ENCODE measurements at regions not wholly inside any gene's neighbourhood (a gene's known extent, or its start where the extent isn't known, plus 50 kb on each side); places are given as distances from the start of the nearest gene placed in this dataset.
"Not testable (repeated sequence)": the region's sequence is repeated elsewhere in the genome, so short reads cannot be mapped to it uniquely, and the experiment has no call there.

GRCh38 chr3:89533275-89533674 is 425.9 kb downstream of the EPHA3 start:
- 73 to 80% methylated on average over 2 of the region's 2 CpGs for WGBS, 2 donors
- no peak overlapping the region for H3K4me3 ChIP-seq (ENCODE audit: low read depth in 1 of 2, low read length in 2 of 2)
- H3K4me1 ChIP-seq (ENCODE audit: control insufficient read depth in 2 of 2, insufficient read depth in 2 of 2, low read length in 1 of 2), result no peaks in the 10 kb centered on the region
- no peaks in the 10 kb centered on the region for H3K9me3 ChIP-seq (ENCODE audit: control insufficient read depth in 2 of 2, insufficient read depth in 1 of 2, low read depth in 1 of 2, low read length in 1 of 2)
- H3K27me3 ChIP-seq (ENCODE audit: control insufficient read depth in 1 of 2, insufficient read depth in 2 of 2, low read length in 2 of 2), result no peaks in the 10 kb centered on the region
- no peaks in the 10 kb centered on the region for H3K36me3 ChIP-seq (ENCODE audit: control insufficient read depth in 2 of 2, insufficient read depth in 2 of 2, low read length in 1 of 2)
- no peak overlapping the region for H3K27ac ChIP-seq (ENCODE audit: low read depth in 2 of 2, low read length in 1 of 2)

GRCh38 chr3:89554587-89554986 is 447.2 kb downstream of the EPHA3 start:
- H3K27ac ChIP-seq (ENCODE audit: low read depth in 2 of 2, low read length in 1 of 2); H3K9me3 ChIP-seq (ENCODE audit: control insufficient read depth in 2 of 2, insufficient read depth in 1 of 2, low read depth in 1 of 2, low read length in 1 of 2); H3K36me3 ChIP-seq (ENCODE audit: control insufficient read depth in 2 of 2, insufficient read depth in 2 of 2, low read length in 1 of 2); H3K4me1 ChIP-seq (ENCODE audit: control insufficient read depth in 2 of 2, insufficient read depth in 2 of 2, low read length in 1 of 2); H3K4me3 ChIP-seq (ENCODE audit: low read depth in 1 of 2, low read length in 2 of 2); H3K27me3 ChIP-seq (ENCODE audit: control insufficient read depth in 1 of 2, insufficient read depth in 2 of 2, low read length in 2 of 2): not testable (repeated sequence)
- 82 to 92% methylated on average over 6 of the region's 6 CpGs for WGBS, 2 donors

GRCh38 chr3:89558711-89559110 is 451.3 kb downstream of the EPHA3 start:
- H3K4me3 ChIP-seq (ENCODE audit: low read depth in 1 of 2, low read length in 2 of 2), result no peak overlapping the region
- H3K9me3 ChIP-seq (ENCODE audit: control insufficient read depth in 2 of 2, insufficient read depth in 1 of 2, low read depth in 1 of 2, low read length in 1 of 2), result no peaks in the 10 kb centered on the region
- WGBS, 2 donors, result 35 to 49% methylated on average over 1 of the region's 1 CpG
- H3K4me1 ChIP-seq (ENCODE audit: control insufficient read depth in 2 of 2, insufficient read depth in 2 of 2, low read length in 1 of 2), result no peaks in the 10 kb centered on the region
- H3K27ac ChIP-seq (ENCODE audit: low read depth in 2 of 2, low read length in 1 of 2), result no peak overlapping the region
- H3K36me3 ChIP-seq (ENCODE audit: control insufficient read depth in 2 of 2, insufficient read depth in 2 of 2, low read length in 1 of 2), result no peaks in the 10 kb centered on the region
- no peaks in the 10 kb centered on the region for H3K27me3 ChIP-seq (ENCODE audit: control insufficient read depth in 1 of 2, insufficient read depth in 2 of 2, low read length in 2 of 2)

- WGBS, 2 donors, result 65 to 72% methylated on average over 1 of the region's 1 CpG
- H3K4me3 ChIP-seq (ENCODE audit: low read depth in 1 of 2, low read length in 2 of 2), result no peak overlapping the region
- H3K9me3 ChIP-seq (ENCODE audit: control insufficient read depth in 2 of 2, insufficient read depth in 1 of 2, low read depth in 1 of 2, low read length in 1 of 2), result peaks cover 3 to 4% of the 10 kb centered on the region in 2 donors
- H3K4me1 ChIP-seq (ENCODE audit: control insufficient read depth in 2 of 2, insufficient read depth in 2 of 2, low read length in 1 of 2), result no peaks in the 10 kb centered on the region
- no peaks in the 10 kb centered on the region for H3K36me3 ChIP-seq (ENCODE audit: control insufficient read depth in 2 of 2, insufficient read depth in 2 of 2, low read length in 1 of 2)
- H3K27ac ChIP-seq (ENCODE audit: low read depth in 2 of 2, low read length in 1 of 2), result no peak overlapping the region
- H3K27me3 ChIP-seq (ENCODE audit: control insufficient read depth in 1 of 2, insufficient read depth in 2 of 2, low read length in 2 of 2), result no peaks in the 10 kb centered on the region
Measured at GRCh38 chr3:89560568-89560967, 453.1 kb downstream of the EPHA3 start.

GRCh38 chr3:89562373-89562772 is 455.0 kb downstream of the EPHA3 start:
- no peak overlapping the region for H3K27ac ChIP-seq (ENCODE audit: low read depth in 2 of 2, low read length in 1 of 2)
- 82 to 84% methylated on average over 1 of the region's 1 CpG for WGBS, 2 donors
- no peaks in the 10 kb centered on the region for H3K36me3 ChIP-seq (ENCODE audit: control insufficient read depth in 2 of 2, insufficient read depth in 2 of 2, low read length in 1 of 2)
- H3K4me1 ChIP-seq (ENCODE audit: control insufficient read depth in 2 of 2, insufficient read depth in 2 of 2, low read length in 1 of 2), result no peaks in the 10 kb centered on the region
- H3K4me3 ChIP-seq (ENCODE audit: low read depth in 1 of 2, low read length in 2 of 2), result no peak overlapping the region
- H3K27me3 ChIP-seq (ENCODE audit: control insufficient read depth in 1 of 2, insufficient read depth in 2 of 2, low read length in 2 of 2), result no peaks in the 10 kb centered on the region
- peaks cover 3 to 4% of the 10 kb centered on the region in 2 donors for H3K9me3 ChIP-seq (ENCODE audit: control insufficient read depth in 2 of 2, insufficient read depth in 1 of 2, low read depth in 1 of 2, low read length in 1 of 2)

GRCh38 chr3:89565098-89565497 is 457.7 kb downstream of the EPHA3 start:
- no peak overlapping the region for H3K27ac ChIP-seq (ENCODE audit: low read depth in 2 of 2, low read length in 1 of 2)
- no peaks in the 10 kb centered on the region for H3K36me3 ChIP-seq (ENCODE audit: control insufficient read depth in 2 of 2, insufficient read depth in 2 of 2, low read length in 1 of 2)
- H3K9me3 ChIP-seq (ENCODE audit: control insufficient read depth in 2 of 2, insufficient read depth in 1 of 2, low read depth in 1 of 2, low read length in 1 of 2), result peaks cover 3 to 4% of the 10 kb centered on the region in 2 donors
- H3K27me3 ChIP-seq (ENCODE audit: control insufficient read depth in 1 of 2, insufficient read depth in 2 of 2, low read length in 2 of 2), result no peaks in the 10 kb centered on the region
- H3K4me1 ChIP-seq (ENCODE audit: control insufficient read depth in 2 of 2, insufficient read depth in 2 of 2, low read length in 1 of 2), result no peaks in the 10 kb centered on the region
- H3K4me3 ChIP-seq (ENCODE audit: low read depth in 1 of 2, low read length in 2 of 2), result no peak overlapping the region

GRCh38 chr3:89570465-89570864 is 463.0 kb downstream of the EPHA3 start:
- no peak overlapping the region for H3K27ac ChIP-seq (ENCODE audit: low read depth in 2 of 2, low read length in 1 of 2)
- H3K4me3 ChIP-seq (ENCODE audit: low read depth in 1 of 2, low read length in 2 of 2), result no peak overlapping the region
- H3K27me3 ChIP-seq (ENCODE audit: control insufficient read depth in 1 of 2, insufficient read depth in 2 of 2, low read length in 2 of 2), result no peaks in the 10 kb centered on the region
- H3K36me3 ChIP-seq (ENCODE audit: control insufficient read depth in 2 of 2, insufficient read depth in 2 of 2, low read length in 1 of 2), result no peaks in the 10 kb centered on the region
- H3K9me3 ChIP-seq (ENCODE audit: control insufficient read depth in 2 of 2, insufficient read depth in 1 of 2, low read depth in 1 of 2, low read length in 1 of 2), result peaks cover 0 to 10% of the 10 kb centered on the region in 2 donors
- 85% methylated on average over 6 of the region's 6 CpGs for WGBS, 2 donors
- peaks cover 0 to 4% of the 10 kb centered on the region in 2 donors for H3K4me1 ChIP-seq (ENCODE audit: control insufficient read depth in 2 of 2, insufficient read depth in 2 of 2, low read length in 1 of 2)

- no peaks in the 10 kb centered on the region for H3K27me3 ChIP-seq (ENCODE audit: control insufficient read depth in 1 of 2, insufficient read depth in 2 of 2, low read length in 2 of 2)
Measured at GRCh38 chr3:89571298-89571697, 463.9 kb downstream of the EPHA3 start.

GRCh38 chr3:89571707-89572106 is 464.3 kb downstream of the EPHA3 start:
- no peaks in the 10 kb centered on the region for H3K27me3 ChIP-seq (ENCODE audit: control insufficient read depth in 1 of 2, insufficient read depth in 2 of 2, low read length in 2 of 2)
- no peak overlapping the region for H3K4me3 ChIP-seq (ENCODE audit: low read depth in 1 of 2, low read length in 2 of 2)
- WGBS, 2 donors, result 45 to 47% methylated on average over 7 of the region's 7 CpGs
- no peak overlapping the region for H3K27ac ChIP-seq (ENCODE audit: low read depth in 2 of 2, low read length in 1 of 2)
- H3K36me3 ChIP-seq (ENCODE audit: control insufficient read depth in 2 of 2, insufficient read depth in 2 of 2, low read length in 1 of 2), result no peaks in the 10 kb centered on the region
- H3K4me1 ChIP-seq (ENCODE audit: control insufficient read depth in 2 of 2, insufficient read depth in 2 of 2, low read length in 1 of 2), result peaks cover 0 to 4% of the 10 kb centered on the region in 2 donors
- peaks cover 0 to 10% of the 10 kb centered on the region in 2 donors for H3K9me3 ChIP-seq (ENCODE audit: control insufficient read depth in 2 of 2, insufficient read depth in 1 of 2, low read depth in 1 of 2, low read length in 1 of 2)

More at GRCh38 chr3:89571298-89571697, 463.9 kb downstream of the EPHA3 start:
- Histone ChIP-seq H3K4me3 (ENCODE audit: low read depth in 1 of 2, low read length in 2 of 2) (no peak overlapping the region), H3K27ac (ENCODE audit: low read depth in 2 of 2, low read length in 1 of 2) (no peak overlapping the region), H3K36me3 (ENCODE audit: control insufficient read depth in 2 of 2, insufficient read depth in 2 of 2, low read length in 1 of 2) (no peaks in the 10 kb centered on the region), H3K9me3 (ENCODE audit: control insufficient read depth in 2 of 2, insufficient read depth in 1 of 2, low read depth in 1 of 2, low read length in 1 of 2) (peaks cover 0 to 10% of the 10 kb centered on the region in 2 donors), H3K4me1 (ENCODE audit: control insufficient read depth in 2 of 2, insufficient read depth in 2 of 2, low read length in 1 of 2) (peaks cover 0 to 4% of the 10 kb centered on the region in 2 donors)
- WGBS, 2 donors, result 66 to 73% methylated on average over 10 of the region's 10 CpGs

- Histone ChIP-seq H3K4me3 (ENCODE audit: low read depth in 1 of 2, low read length in 2 of 2) (no peak overlapping the region), H3K27me3 (ENCODE audit: control insufficient read depth in 1 of 2, insufficient read depth in 2 of 2, low read length in 2 of 2) (no peaks in the 10 kb centered on the region), H3K36me3 (ENCODE audit: control insufficient read depth in 2 of 2, insufficient read depth in 2 of 2, low read length in 1 of 2) (no peaks in the 10 kb centered on the region), H3K4me1 (ENCODE audit: control insufficient read depth in 2 of 2, insufficient read depth in 2 of 2, low read length in 1 of 2) (peaks cover 0 to 4% of the 10 kb centered on the region in 2 donors), H3K27ac (ENCODE audit: low read depth in 2 of 2, low read length in 1 of 2) (no peak overlapping the region), H3K9me3 (ENCODE audit: control insufficient read depth in 2 of 2, insufficient read depth in 1 of 2, low read depth in 1 of 2, low read length in 1 of 2) (peaks cover 0 to 10% of the 10 kb centered on the region in 2 donors)
- 77 to 79% methylated on average over 1 of the region's 1 CpG for WGBS, 2 donors
Measured at GRCh38 chr3:89572261-89572660, 464.8 kb downstream of the EPHA3 start.

All from esophagus (tissue), 2 donors.